ENCODE measurements at regions not wholly inside any gene's neighbourhood (a gene's known extent, or its start where the extent isn't known, plus 50 kb on each side); places are given as distances from the start of the nearest gene placed in this dataset.

GRCh38 chr12:23174917-23175316, 549.9 kb downstream of the ETNK1 start:
- Mint-ChIP-seq H3K9me3 (peaks cover 0 to 7% of the 10 kb centered on the region in 2 experiments; a peak in 3 of 5 replicates), H3K4me1 (no peaks in the 10 kb centered on the region), H3K4me3 (no peak overlapping the region), H3K27ac (no peak overlapping the region), H3K36me3 (ENCODE audit: insufficient read depth in 1 of 3, low read depth in 3 of 3) (peaks cover 0 to 9% (median 0%) of the 10 kb centered on the region in 3 experiments; a peak in 3 of 7 replicates), H3K27me3 (ENCODE audit: low read depth) (no peaks in the 10 kb centered on the region)
- Histone ChIP-seq H3K4me1 (ENCODE audit: insufficient read depth, low read length) (0 out of 2 replicates have a peak, but pooled peaks cover 2% of the 10 kb centered on the region), H3K79me2 (ENCODE audit: insufficient read depth, low read length) (no peaks in the 10 kb centered on the region), H3K23ac (ENCODE audit: insufficient read length, low read depth, low read length) (no peak overlapping the region), H4K8ac (replicated peaks; ENCODE audit: insufficient read length, low read depth, low read length) (no peak overlapping the region), H2BK20ac (ENCODE audit: low read depth, low read length, poor library complexity, severe bottlenecking) (no peak overlapping the region), H4K5ac (ENCODE audit: insufficient read length, low read depth, low read length) (no peak overlapping the region), H2BK120ac (ENCODE audit: low read depth, low read length, poor library complexity, severe bottlenecking) (no peak overlapping the region), H2BK12ac (ENCODE audit: insufficient read length, low read depth, low read length) (no peak overlapping the region), H2BK5ac (ENCODE audit: insufficient read length, low read length) (no peak overlapping the region), H3K56ac (ENCODE audit: insufficient read length, low read depth, low read length) (no peak overlapping the region), H3K27ac (ENCODE audit: insufficient read length, low read depth, low read length) (no peak overlapping the region), H3K4ac (ENCODE audit: low read depth, low read length) (no peak overlapping the region), H3K4me2 (ENCODE audit: insufficient read depth, insufficient read length, low read length) (no peak overlapping the region), H3K9ac (ENCODE audit: extremely low read depth, insufficient read length, low read length) (no peak overlapping the region), H3T11ph (ENCODE audit: low read length) (no peak overlapping the region), H3K18ac (ENCODE audit: insufficient read length, low read depth, low read length) (no peak overlapping the region), H4K91ac (ENCODE audit: insufficient read length, low read depth, low read length) (no peak overlapping the region), H2AK5ac (ENCODE audit: insufficient read length, low read length) (no peak overlapping the region), H2BK15ac (ENCODE audit: low read depth, low read length) (no peak overlapping the region), H4K20me1 (ENCODE audit: control insufficient read depth, insufficient read depth, insufficient read length) (no peaks in the 10 kb centered on the region), H2AFZ (ENCODE audit: low read length) (no peak overlapping the region), H3K9me3 (ENCODE audit: control insufficient read depth, low read depth, low read length) (no peaks in the 10 kb centered on the region), H3K79me1 (ENCODE audit: insufficient read depth, low read depth, low read length, poor library complexity, severe bottlenecking) (no peaks in the 10 kb centered on the region), H3K27me3 (ENCODE audit: insufficient read depth, low read length) (no peaks in the 10 kb centered on the region), H3K23me2 (ENCODE audit: insufficient read length, low read depth, low read length, poor library complexity, severe bottlenecking) (no peaks in the 10 kb centered on the region), H3K14ac (ENCODE audit: insufficient read depth, low read length) (no peak overlapping the region)
- WGBS (ENCODE audit: extremely low coverage, insufficient read length, low lambda C conversion rate) = no CpG with 5 or more reads among the region's 1 CpG
- no peak for TF ChIP-seq CTCF (conservative IDR thresholded peaks at IDR 0.05)
- no peak for DNase-seq
